K562 (cell line): ENCODE measurements at regions not wholly inside any gene's neighbourhood (a gene's known extent, or its start where the extent isn't known, plus 50 kb on each side); places are given as distances from the start of the nearest gene placed in this dataset.

Source experiments
- ATAC-seq: fragments of 200-7000 bp; cut with Tn5 transposase; 3 replicates; pipeline ENCODE4 v1.9.1; 2020; ENCODE audit warnings: moderate library complexity
- BruUV-seq: library from RNA; stranded (reverse); fragments of 400-500 nt; replicated peaks from 2 replicates; lab custom pipeline; 2021; lab: Mats Ljungman, UMichigan
- CTCF ChIA-PET: fragments of 300-600 bp; formaldehyde crosslinking; extraction: SDS; loops from one replicate; lab custom pipeline; 2021; ENCODE audit warnings: low intra/inter-chr PET ratio; lab: Yijun Ruan, JAX
- POLR2A ChIA-PET: fragments of 300-600, 350-650 bp; sonication (Branson Sonifier 250); formaldehyde crosslinking; extraction: SDS; loops from one replicate; lab custom pipeline; 2021; ENCODE audit warnings: antibody characterized with exemption, inconsistent platforms; lab: Yijun Ruan, JAX
- DNase-seq, 4 experiments: peaks; one replicate each; pipeline versions ENCODE4 v3.0.0 to v3.0.0-alpha.2; 2011 to 2018; ENCODE audit warnings: low spot score in 3 of 4, mixed read lengths in 3 of 4; ENCODE audit errors: extremely low read depth in 1 of 4
- FAIRE-seq: peaks from 2 replicates; lab custom pipeline; 2011; peaks lifted over from hg19 to GRCh38; lab: Jason Lieb, UNC
- H2AFZ ChIP-seq: 2 replicates; pipeline ENCODE4 v1.6.0; 2011; ENCODE audit warnings: low read depth, low read length, control low read depth, inconsistent platforms
- H3K27ac ChIP-seq: fragments of 200-600 bp; 3 replicates; pipeline ENCODE4 v1.8.0; 2011; ENCODE audit warnings: low read depth, mild to moderate bottlenecking, control low read depth, inconsistent platforms, low read length, moderate library complexity, mixed read lengths; ENCODE audit errors: extremely low read depth
- H3K27me3 ChIP-seq, 2 experiments: fragments of 300-600 bp in 1 of 2; 2 replicates in 1 of 2; 3 replicates in 1 of 2; pipeline versions ENCODE4 v1.6.0 to v1.8.0; 2011; ENCODE audit warnings: inconsistent platforms in 2 of 2, low read length in 2 of 2, mild to moderate bottlenecking in 1 of 2, mixed read lengths in 1 of 2, moderate library complexity in 1 of 2; ENCODE audit not compliant: control insufficient read depth in 2 of 2, insufficient read depth in 2 of 2
- H3K36me3 ChIP-seq: fragments of 300-600 bp; 3 replicates; pipeline ENCODE4 v1.8.0; 2011; ENCODE audit warnings: mild to moderate bottlenecking, low read length, inconsistent platforms; ENCODE audit not compliant: control insufficient read depth, insufficient read depth
- H3K4me1 ChIP-seq, 2 experiments: fragments of 200-600 bp in 1 of 2; replicated peaks in 1 of 2; 2 replicates in 1 of 2; 3 replicates in 1 of 2; pipeline versions ENCODE4 v1.5.1 to v1.8.0; 2011; ENCODE audit warnings: inconsistent platforms in 2 of 2, low read length in 2 of 2, mild to moderate bottlenecking in 1 of 2, mixed read lengths in 1 of 2, moderate library complexity in 1 of 2; ENCODE audit not compliant: control insufficient read depth in 2 of 2, insufficient read depth in 2 of 2
- H3K4me2 ChIP-seq: 2 replicates; pipeline ENCODE4 v1.6.1; 2011; ENCODE audit warnings: low read length, control low read depth, inconsistent platforms, mixed read lengths; ENCODE audit not compliant: insufficient read depth
- H3K4me3 ChIP-seq: fragments of 200-600 bp; sonication (generic), shearing (Covaris generic); 2 replicates; pipeline ENCODE4 v1.5.1; 2016; ENCODE audit warnings: control low read depth, inconsistent platforms
- H3K79me2 ChIP-seq: fragments of 200-600 bp; 3 replicates; pipeline ENCODE4 v1.8.0; 2011; ENCODE audit warnings: low read length, inconsistent platforms; ENCODE audit not compliant: control insufficient read depth, insufficient read depth
- H3K9ac ChIP-seq, 2 experiments: 2 replicates each; pipeline versions ENCODE4 v1.6.0 to v1.6.1; 2011; ENCODE audit warnings: low read depth in 2 of 2, low read length in 2 of 2, control low read depth in 1 of 2, inconsistent platforms in 1 of 2, mild to moderate bottlenecking in 1 of 2, mixed read lengths in 1 of 2; ENCODE audit not compliant: insufficient read depth in 1 of 2
- H3K9me1 ChIP-seq: one replicate; pipeline ENCODE4 v1.6.0; 2011; ENCODE audit warnings: inconsistent platforms, mild to moderate bottlenecking, low read length, moderate library complexity; ENCODE audit not compliant: control insufficient read depth, insufficient read depth
- H3K9me3 ChIP-seq: replicated peaks from 2 replicates; pipeline ENCODE4 v1.5.1; 2011; ENCODE audit warnings: low read depth, low read length, inconsistent platforms; ENCODE audit not compliant: control insufficient read depth, insufficient read depth
- H4K20me1 ChIP-seq: replicated peaks from 2 replicates; pipeline ENCODE4 v1.6.1; 2011; ENCODE audit warnings: low read length, inconsistent platforms, mixed read lengths; ENCODE audit not compliant: control insufficient read depth, insufficient read depth
- ADNP ChIP-seq: fragments of 200-800 bp; sonication (Bioruptor generic); IDR thresholded peaks from 2 replicates; pipeline ENCODE4 v1.6.1; 2016; ENCODE audit warnings: missing genetic modification characterization, missing compliant biosample characterization
- ARNT ChIP-seq, 2 experiments: fragments of 450-650 bp; IDR thresholded peaks; 2 replicates each; pipeline ENCODE4 v1.6.1; 2016; ENCODE audit warnings: mild to moderate bottlenecking in 1 of 2
- DIDO1 ChIP-seq: fragments of 450-650 bp; IDR thresholded peaks from 2 replicates; pipeline ENCODE4 v1.6.1; 2016; ENCODE audit warnings: low read depth, missing biosample characterization, missing genetic modification characterization
- MCM7 ChIP-seq, 2 experiments: fragments of 450-650 bp; IDR thresholded peaks; 2 replicates each; pipeline ENCODE4 v1.6.1; 2016 to 2018
- SMAD2 ChIP-seq: fragments of 150-350 bp; IDR thresholded peaks from 2 replicates; pipeline ENCODE4 v1.6.1; 2014; ENCODE audit warnings: low read depth, mild to moderate bottlenecking, low read length
- WGBS: fragments of 100-300 bp; shearing (Covaris generic); methylation state at CpG from one replicate; pipeline ENCODE4 v1.1.6; 2016; ENCODE audit warnings: low coverage, mixed read lengths; ENCODE audit not compliant: insufficient coverage; ENCODE audit errors: missing lambda C conversion rate; 5-methylcytosine and 5-hydroxymethylcytosine counted together
- in situ Hi-C: fragments of 300-500 bp; cut with MboI; formaldehyde crosslinking; loops from 4 replicates; pipeline ENCODE4 v1.15.0; 2018; ENCODE audit warnings: inconsistent platforms, mixed read lengths
- intact Hi-C: fragments of 100-400 bp; cut with micrococcal nuclease; formaldehyde crosslinking; loops from 2 replicates; pipeline ENCODE4 v1.14.2; 2022
- TF ChIP-seq, protein P1 (sequence below): fragments of 250-450 bp; sonication (Bioruptor Pico); IDR thresholded peaks from 2 replicates; pipeline ENCODE4 v1.9.0; 2021; ENCODE audit warnings: mild to moderate bottlenecking
- TF ChIP-seq, protein P2 (sequence below): sonication (generic); formaldehyde crosslinking; IDR thresholded peaks from 2 replicates; pipeline ENCODE4 v1.8.0; 2023; ENCODE audit warnings: mild to moderate bottlenecking, missing genetic modification reagents
- TF ChIP-seq, protein P3 (sequence below), 2 experiments: IDR thresholded peaks in 1 of 2; conservative IDR thresholded peaks in 1 of 2; 2 replicates each; pipeline ENCODE4 v1.6.1; 2016; ENCODE audit warnings: low read depth in 2 of 2, mild to moderate bottlenecking in 1 of 2, missing compliant biosample characterization in 1 of 2, missing genetic modification characterization in 1 of 2, moderate library complexity in 1 of 2

DNA sequence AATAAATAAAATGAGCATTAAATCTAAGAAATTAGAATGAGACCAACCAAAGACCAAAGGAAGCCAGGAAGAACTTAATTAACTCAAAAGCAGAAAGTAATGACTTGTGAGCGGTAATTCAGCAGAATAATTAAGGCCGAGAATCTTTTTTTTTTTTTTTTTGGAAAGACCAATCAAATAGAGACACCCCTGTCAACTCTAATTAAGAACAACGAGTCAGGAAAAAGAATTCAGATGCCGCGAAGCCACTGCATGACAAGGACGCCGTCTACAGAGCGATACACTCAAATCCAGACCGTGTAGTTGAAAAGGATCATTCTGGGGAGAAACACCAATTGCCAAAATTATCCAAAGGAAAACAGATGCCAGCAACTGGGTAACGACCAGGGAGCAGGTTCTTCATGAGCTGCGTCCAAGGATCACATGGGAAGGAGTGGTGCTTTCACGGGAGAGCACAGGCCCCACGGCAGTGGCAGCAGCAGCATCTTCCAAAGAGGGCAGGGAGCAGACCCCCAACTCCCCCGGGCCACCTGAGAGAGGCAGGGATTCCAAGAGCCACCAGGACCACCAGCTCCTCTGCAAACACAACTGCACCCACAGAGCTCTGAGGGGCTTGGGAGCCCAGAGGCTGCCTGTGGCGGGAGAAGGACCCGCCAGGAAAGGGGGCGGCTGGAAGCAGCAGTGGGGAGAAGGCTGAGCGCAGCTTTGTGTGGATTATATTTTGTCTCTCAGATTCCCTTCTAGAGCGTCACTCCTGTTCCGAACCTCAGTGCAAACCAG is 469.8 kb downstream of the BRD1 start:
- no peak overlapping the region for H3K4me3 ChIP-seq
- CTCF ChIA-PET, result no interaction called here
- H3K36me3 ChIP-seq, result no peaks in the 10 kb centered on the region
- in situ Hi-C loops, result no loop called here
- H3K27me3 ChIP-seq, result peaks cover 28 to 39% of the 10 kb centered on the region in 2 experiments
- H3K4me1 ChIP-seq, result no peaks in the 10 kb centered on the region
- FAIRE-seq (no peak), ATAC-seq (no peak), DNase-seq (no peak)
- no peaks in the 10 kb centered on the region for H3K9me3 ChIP-seq
- POLR2A ChIA-PET, result no interaction called here
- no peak overlapping the region for H3K4me2 ChIP-seq
- no peak overlapping the region for H2AFZ ChIP-seq
- WGBS, result 2% methylated on average over 16 of the region's 20 CpGs
- H4K20me1 ChIP-seq, result no peaks in the 10 kb centered on the region; the same call in 1 of the 2 replicates
- BruUV-seq, result no TSS peak
- H3K9ac ChIP-seq, result no peak overlapping the region
- H3K79me2 ChIP-seq, result no peaks in the 10 kb centered on the region
- H3K27ac ChIP-seq, result no peak overlapping the region
- no peak for TF ChIP-seq SMAD2
- TF ChIP-seq, protein P1, sequence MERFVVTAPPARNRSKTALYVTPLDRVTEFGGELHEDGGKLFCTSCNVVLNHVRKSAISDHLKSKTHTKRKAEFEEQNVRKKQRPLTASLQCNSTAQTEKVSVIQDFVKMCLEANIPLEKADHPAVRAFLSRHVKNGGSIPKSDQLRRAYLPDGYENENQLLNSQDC (CRISPR knock-in tag), result no peak
- TF ChIP-seq ADNP, result no peak
- TF ChIP-seq, protein P2, sequence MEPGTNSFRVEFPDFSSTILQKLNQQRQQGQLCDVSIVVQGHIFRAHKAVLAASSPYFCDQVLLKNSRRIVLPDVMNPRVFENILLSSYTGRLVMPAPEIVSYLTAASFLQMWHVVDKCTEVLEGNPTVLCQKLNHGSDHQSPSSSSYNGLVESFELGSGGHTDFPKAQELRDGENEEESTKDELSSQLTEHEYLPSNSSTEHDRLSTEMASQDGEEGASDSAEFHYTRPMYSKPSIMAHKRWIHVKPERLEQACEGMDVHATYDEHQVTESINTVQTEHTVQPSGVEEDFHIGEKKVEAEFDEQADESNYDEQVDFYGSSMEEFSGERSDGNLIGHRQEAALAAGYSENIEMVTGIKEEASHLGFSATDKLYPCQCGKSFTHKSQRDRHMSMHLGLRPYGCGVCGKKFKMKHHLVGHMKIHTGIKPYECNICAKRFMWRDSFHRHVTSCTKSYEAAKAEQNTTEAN (CRISPR knock-in tag), result no peak
- TF ChIP-seq, protein P3, sequence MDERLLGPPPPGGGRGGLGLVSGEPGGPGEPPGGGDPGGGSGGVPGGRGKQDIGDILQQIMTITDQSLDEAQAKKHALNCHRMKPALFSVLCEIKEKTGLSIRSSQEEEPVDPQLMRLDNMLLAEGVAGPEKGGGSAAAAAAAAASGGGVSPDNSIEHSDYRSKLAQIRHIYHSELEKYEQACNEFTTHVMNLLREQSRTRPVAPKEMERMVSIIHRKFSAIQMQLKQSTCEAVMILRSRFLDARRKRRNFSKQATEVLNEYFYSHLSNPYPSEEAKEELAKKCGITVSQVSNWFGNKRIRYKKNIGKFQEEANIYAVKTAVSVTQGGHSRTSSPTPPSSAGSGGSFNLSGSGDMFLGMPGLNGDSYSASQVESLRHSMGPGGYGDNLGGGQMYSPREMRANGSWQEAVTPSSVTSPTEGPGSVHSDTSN (CRISPR knock-in tag; IDR thresholded peaks at IDR 0.05; ENCODE audit: low read depth), result no peak
- TF ChIP-seq, protein P3 (tag; conservative IDR thresholded peaks at IDR 0.05; ENCODE audit: low read depth), result no peak
- no peak for TF ChIP-seq ARNT (IDR thresholded peaks at IDR 0.05)
- TF ChIP-seq DIDO1 (tag), result no peak
- no peak for TF ChIP-seq MCM7 (IDR thresholded peaks at IDR 0.05)
- no peaks in the 10 kb centered on the region for H3K9me1 ChIP-seq
- intact Hi-C loops, result no loop called here
